Heart left ventricle (tissue), 16 donors: ENCODE measurements at regions not wholly inside any gene's neighbourhood (a gene's known extent, or its start where the extent isn't known, plus 50 kb on each side); places are given as distances from the start of the nearest gene placed in this dataset.
A peak's percentile ranks its signal among the peaks of the same experiment; 100 is the strongest.

ENCODE experiments used
- ATAC-seq, 4 donors: fragments of 200-7000 bp; cut with Tn5 transposase; one replicate each; pipeline ENCODE4 v1.9.1; 2020 to 2022; ENCODE audit warnings: moderate library complexity in 4 of 4, mild to moderate bottlenecking in 3 of 4, moderate number of reproducible peaks in 1 of 4
- DNase-seq, 5 donors: peaks; one replicate each; pipeline ENCODE4 v3.0.0-alpha.2; 2020
- H3K27ac ChIP-seq, 12 donors: fragments of 200-600 bp; sonication (generic) in 4 of 12; one replicate each; pipeline versions ENCODE4 v1.5.0 to v1.8.0; 2016 to 2022; ENCODE audit warnings: mild to moderate bottlenecking in 2 of 12
- H3K27me3 ChIP-seq, 9 donors: fragments of 200-600 bp; sonication (generic) in 2 of 9; one replicate each; pipeline versions ENCODE4 v1.5.1 to v1.8.0; 2016 to 2022; ENCODE audit warnings: mild to moderate bottlenecking in 3 of 9
- H3K36me3 ChIP-seq, 9 donors: fragments of 200-600 bp; sonication (generic) in 2 of 9; one replicate each; pipeline versions ENCODE4 v1.5.0 to v1.8.0; 2018 to 2022; ENCODE audit warnings: mild to moderate bottlenecking in 2 of 9
- H3K4me1 ChIP-seq, 12 donors: fragments of 200-600 bp; sonication (generic) in 4 of 12; one replicate each; pipeline versions ENCODE4 v1.5.0 to v1.8.0; 2016 to 2022; ENCODE audit warnings: mild to moderate bottlenecking in 3 of 12
- H3K4me3 ChIP-seq, 12 donors: fragments of 200-600 bp; sonication (generic) in 4 of 12; one replicate each; pipeline versions ENCODE4 v1.5.0 to v1.8.0; 2017 to 2022; ENCODE audit warnings: mild to moderate bottlenecking in 9 of 12, moderate library complexity in 4 of 12
- H3K9me3 ChIP-seq, 12 donors: fragments of 200-600 bp; sonication (generic) in 4 of 12; one replicate each; pipeline versions ENCODE4 v1.5.0 to v1.8.0; 2016 to 2022; ENCODE audit warnings: mild to moderate bottlenecking in 1 of 12
- CTCF ChIP-seq, 12 donors: fragments of 200-600 bp; sonication (generic) in 4 of 12; IDR thresholded peaks; one replicate each; pipeline versions ENCODE4 v1.5.0 to v1.8.0; 2018 to 2022; ENCODE audit warnings: antibody characterized with exemption in 12 of 12, mild to moderate bottlenecking in 5 of 12
- POLR2A ChIP-seq, 2 donors: fragments of 450-650 bp; IDR thresholded peaks; one replicate each; pipeline ENCODE4 v1.6.1; 2017; ENCODE audit warnings: antibody characterized with exemption in 2 of 2, mild to moderate bottlenecking in 2 of 2, moderate library complexity in 2 of 2
- WGBS, 4 donors: extraction: QIAGEN DNeasy Blood & Tissue Kit in 2 of 4; methylation state at CpG; one replicate each; pipeline versions ENCODE4 v1.1.5 to v1.1.7; 2013 to 2018; 5-methylcytosine and 5-hydroxymethylcytosine counted together
- intact Hi-C, 10 donors: fragments of 100-400 bp; cut with DNase I; formaldehyde crosslinking; loops; one replicate each; pipeline versions ENCODE4 v1.11.1 to v1.14.2; 2022
- donor health status: ischemic (EF 13 %, LVEDD 7.1; RV severe dilation, severe dysfunction).
- donor health status: healthy with polysubstance abuse.
- donor health status: DM: no; HTN: yes; CAD: no.
- donor health status: DM: no; HTN: no; CAD: no.
- donor health status: ischemic (EF 25% LVEDD 6.9; RV normal size, moderate dysfunction).
- donor health status: ischemic (EF 25% LVEDD 5.7; RV mildly dilated, moderate dysfunction).
- donor health status: healthy.
- donor health status: DM: yes; HTN: yes; CAD: no.
- donor health status: ischemic (EF 35%, LVEDD 5.7; RV mildly dilated, moderate dysfunction).
- donor health status: nonischemic (EF 11% LVEDD 7.7; RV severe dilation, severe dysfunction).
- donor health status: DM: yes; HTN: yes; CAD: no.
- donor health status: PGD.
- donor health status: ischemic (EF 29% LVEDD 5.4; RV normal size, mild dysfunction).
- donor health status: nonischemic (EF 23%, LVEDD 6.1; RV moderate dilation, normal function).

GRCh38 chr6:1076531-1077459, 235.1 kb upstream of the FOXQ1 start:
- WGBS, 4 donors: 74 to 85% (median 79%) methylated on average over 17 of the region's 17 CpGs
- no peak overlapping the region for H3K4me3 ChIP-seq
- no peaks in the 10 kb centered on the region for H3K36me3 ChIP-seq
- peaks cover 0 to 8% (median 0%) of the 10 kb centered on the region in 12 donors for H3K4me1 ChIP-seq
- no peak for ATAC-seq
- no peak for TF ChIP-seq CTCF (IDR thresholded peaks at IDR 0.05)
- no peak for TF ChIP-seq POLR2A (IDR thresholded peaks at IDR 0.05)
- H3K27ac ChIP-seq: no peak overlapping the region
- peaks cover 0 to 10% (median 0%) of the 10 kb centered on the region in 9 donors for H3K27me3 ChIP-seq
- no peak for DNase-seq
- no peaks in the 10 kb centered on the region for H3K9me3 ChIP-seq
- intact Hi-C loops: no loop called here

GRCh38 chr6:1075880-1076279, 236.0 kb upstream of the FOXQ1 start:
- WGBS, 4 donors: 62 to 89% (median 87%) methylated on average over 4 of the region's 4 CpGs
- ATAC-seq (no peak), DNase-seq (no peak)
- Histone ChIP-seq H3K4me3 (no peak overlapping the region), H3K27me3 (peaks cover 0 to 10% (median 0%) of the 10 kb centered on the region in 9 donors), H3K4me1 (peaks cover 0 to 1% (median 0%) of the 10 kb centered on the region in 12 donors), H3K9me3 (no peaks in the 10 kb centered on the region), H3K36me3 (no peaks in the 10 kb centered on the region), H3K27ac (no peak overlapping the region)
- intact Hi-C loops: no loop called here
- no peak for TF ChIP-seq CTCF (IDR thresholded peaks at IDR 0.05)
- no peak for TF ChIP-seq POLR2A (IDR thresholded peaks at IDR 0.05)

- H3K4me1 ChIP-seq: peaks cover 0 to 3% (median 0%) of the 10 kb centered on the region in 12 donors
- intact Hi-C loops: no loop called here
- 49 to 66% (median 56%) methylated on average over 4 of the region's 4 CpGs for WGBS, 4 donors
- H3K9me3 ChIP-seq: no peaks in the 10 kb centered on the region
- H3K36me3 ChIP-seq: no peaks in the 10 kb centered on the region
- no peak overlapping the region for H3K4me3 ChIP-seq
- H3K27me3 ChIP-seq: peaks cover 0 to 10% (median under 1%) of the 10 kb centered on the region in 9 donors
- no peak for DNase-seq
- TF ChIP-seq POLR2A (IDR thresholded peaks at IDR 0.05) (no peak), CTCF (IDR thresholded peaks at IDR 0.05) (no peak)
- no peak overlapping the region for H3K27ac ChIP-seq
- ATAC-seq: no peak
Observed at GRCh38 chr6:1075444-1075843, 236.5 kb upstream of the FOXQ1 start.

GRCh38 chr6:1070085-1070521, 241.8 kb upstream of the FOXQ1 start:
- no peak overlapping the region for H3K27ac ChIP-seq
- no peaks in the 10 kb centered on the region for H3K9me3 ChIP-seq
- peaks cover 0 to 10% (median 0%) of the 10 kb centered on the region in 12 donors for H3K4me1 ChIP-seq
- peaks cover 0 to 5% (median 0%) of the 10 kb centered on the region in 9 donors for H3K27me3 ChIP-seq
- 14 to 19% (median 18%) methylated on average over 12 of the region's 12 CpGs for WGBS, 4 donors
- peak; percentile 53 to 79 (median 66) for ATAC-seq
- TF ChIP-seq POLR2A (IDR thresholded peaks at IDR 0.05) (no peak), CTCF (IDR thresholded peaks at IDR 0.05) (no peak)
- no peaks in the 10 kb centered on the region for H3K36me3 ChIP-seq
- no peak overlapping the region for H3K4me3 ChIP-seq
- DNase-seq: peak in 1 of 5 donors; percentile 33
- intact Hi-C loops: no loop called here
